LNCAP (cell line): ENCODE measurements at regions not wholly inside any gene's neighbourhood (a gene's known extent, or its start where the extent isn't known, plus 50 kb on each side); places are given as distances from the start of the nearest gene placed in this dataset.

Experiments used
- CTCF ChIP-seq: fragments of 450-650 bp; IDR thresholded peaks from 2 replicates; pipeline ENCODE4 v1.5.1; 2017; ENCODE audit warnings: mild to moderate bottlenecking

- no peak for TF ChIP-seq CTCF
These were observed 504.6 kb upstream of the SYNCRIP start for GRCh38 chr6:86147311-86147710.

- no peak for TF ChIP-seq CTCF
These were observed 499.6 kb upstream of the SYNCRIP start for GRCh38 chr6:86142326-86142725.

- TF ChIP-seq CTCF: no peak
These were observed 485.6 kb upstream of the SYNCRIP start for GRCh38 chr6:86128130-86128814.

GRCh38 chr6:86122086-86122485 is 479.4 kb upstream of the SYNCRIP start:
- no peak for TF ChIP-seq CTCF

- TF ChIP-seq CTCF: no peak
These were observed 475.6 kb upstream of the SYNCRIP start for GRCh38 chr6:86118271-86118670.

- no peak for TF ChIP-seq CTCF
These were observed 465.3 kb upstream of the SYNCRIP start for GRCh38 chr6:86107985-86108384.

GRCh38 chr6:86087954-86088353 is 445.3 kb upstream of the SYNCRIP start:
- no peak for TF ChIP-seq CTCF

- no peak for TF ChIP-seq CTCF
These were observed 437.3 kb upstream of the SYNCRIP start for GRCh38 chr6:86079938-86080337.
